HEK293 (cell line): ENCODE measurements at regions not wholly inside any gene's neighbourhood (a gene's known extent, or its start where the extent isn't known, plus 50 kb on each side); places are given as distances from the start of the nearest gene placed in this dataset.

Experiments
- CTCF ChIA-PET: fragments of 350-600 bp; formaldehyde crosslinking; extraction: SDS; loops from one replicate; lab custom pipeline; 2021; ENCODE audit warnings: antibody characterized with exemption; lab: Yijun Ruan, JAX
- POLR2A ChIA-PET: fragments of 300-600 bp; formaldehyde crosslinking; extraction: SDS; loops from one replicate; lab custom pipeline; 2020; ENCODE audit warnings: antibody characterized with exemption, inconsistent platforms; lab: Yijun Ruan, JAX
- H3K27ac ChIP-seq: fragments of 200-500 bp; sonication (Bioruptor generic); 2 replicates; pipeline ENCODE4 v1.5.1; 2014; ENCODE audit warnings: low read depth, low read length, control low read depth, inconsistent platforms; ENCODE audit errors: extremely low read depth
- H3K36me3 ChIP-seq, 2 experiments: fragments of 200-500 bp in 1 of 2; sonication (Bioruptor generic) in 1 of 2; 1 replicate in 1 of 2; 2 replicates in 1 of 2; pipeline ENCODE4 v1.5.1; 2014 to 2017; ENCODE audit warnings: inconsistent platforms in 2 of 2, low read length in 2 of 2; ENCODE audit not compliant: control insufficient read depth in 2 of 2, insufficient read depth in 1 of 2
- H3K4me1 ChIP-seq: fragments of 200-500 bp; sonication (Bioruptor generic); 2 replicates; pipeline ENCODE4 v1.5.1; 2014; ENCODE audit warnings: mild to moderate bottlenecking, low read length, inconsistent platforms; ENCODE audit not compliant: control insufficient read depth, insufficient read depth
- H3K4me3 ChIP-seq: 2 replicates; pipeline ENCODE4 v1.5.1; 2011; ENCODE audit warnings: low read depth, mild to moderate bottlenecking, control low read depth, low read length, moderate library complexity
- H3K9me3 ChIP-seq: fragments of 200-500 bp; sonication (Bioruptor generic); 2 replicates; pipeline ENCODE4 v1.5.1; 2014; ENCODE audit warnings: low read depth, low read length, inconsistent platforms; ENCODE audit not compliant: control insufficient read depth, insufficient read depth
- IKZF3 ChIP-seq: fragments of 450-650 bp; IDR thresholded peaks from 2 replicates; pipeline ENCODE4 v1.5.0; 2018; ENCODE audit warnings: missing biosample characterization, mild to moderate bottlenecking, missing genetic modification characterization, moderate library complexity
- KLF16 ChIP-seq: fragments of 450-650 bp; formaldehyde crosslinking; IDR thresholded peaks from 2 replicates; pipeline ENCODE4 v1.5.1; 2017; ENCODE audit warnings: missing biosample characterization, missing genetic modification characterization
- MEIS1 ChIP-seq: sonication (generic); formaldehyde crosslinking; IDR thresholded peaks from 2 replicates; pipeline ENCODE4 v1.8.1; 2022; ENCODE audit warnings: missing genetic modification reagents, mild to moderate bottlenecking, borderline replicate concordance
- REPIN1 ChIP-seq: fragments of 450-650 bp; formaldehyde crosslinking; IDR thresholded peaks from 2 replicates; pipeline ENCODE4 v1.5.1; 2017; ENCODE audit warnings: missing biosample characterization, missing genetic modification characterization, low read depth
- SP7 ChIP-seq: fragments of 450-650 bp; formaldehyde crosslinking; IDR thresholded peaks from 2 replicates; pipeline ENCODE4 v1.5.1; 2016; ENCODE audit warnings: missing biosample characterization, missing genetic modification characterization
- YY2 ChIP-seq: fragments of 450-650 bp; formaldehyde crosslinking; IDR thresholded peaks from 2 replicates; pipeline ENCODE4 v1.5.1; 2016; ENCODE audit warnings: missing biosample characterization, missing genetic modification characterization
- ZBTB44 ChIP-seq: fragments of 450-650 bp; IDR thresholded peaks from 2 replicates; pipeline ENCODE4 v1.5.1; 2018; ENCODE audit warnings: missing biosample characterization, mild to moderate bottlenecking, missing genetic modification characterization
- ZNF24 ChIP-seq: fragments of 450-650 bp; formaldehyde crosslinking; IDR thresholded peaks from 2 replicates; pipeline ENCODE4 v1.5.1; 2016; ENCODE audit warnings: missing biosample characterization, missing genetic modification characterization
- ZNF266 ChIP-seq: fragments of 450-650 bp; formaldehyde crosslinking; IDR thresholded peaks from 2 replicates; pipeline ENCODE4 v1.5.1; 2016; ENCODE audit warnings: missing biosample characterization, missing genetic modification characterization, low read depth
- ZNF302 ChIP-seq: fragments of 450-650 bp; formaldehyde crosslinking; IDR thresholded peaks from 2 replicates; pipeline ENCODE4 v1.5.1; 2016; ENCODE audit warnings: missing biosample characterization, missing genetic modification characterization, low read depth
- ZNF404 ChIP-seq: fragments of 450-650 bp; formaldehyde crosslinking; IDR thresholded peaks from 2 replicates; pipeline ENCODE4 v1.5.1; 2017; ENCODE audit warnings: missing biosample characterization, missing genetic modification characterization
- ZNF426 ChIP-seq: fragments of 450-650 bp; formaldehyde crosslinking; IDR thresholded peaks from 2 replicates; pipeline ENCODE4 v1.5.1; 2017; ENCODE audit warnings: missing biosample characterization, missing genetic modification characterization, mild to moderate bottlenecking, inconsistent platforms, moderate library complexity
- ZNF624 ChIP-seq: fragments of 450-650 bp; formaldehyde crosslinking; IDR thresholded peaks from 2 replicates; pipeline ENCODE4 v1.5.1; 2017; ENCODE audit warnings: missing biosample characterization, missing genetic modification characterization
- ZNF645 ChIP-seq: fragments of 450-650 bp; formaldehyde crosslinking; IDR thresholded peaks from 2 replicates; pipeline ENCODE4; 2016; ENCODE audit warnings: missing biosample characterization, missing genetic modification characterization
- ZNF664 ChIP-seq: fragments of 450-650 bp; formaldehyde crosslinking; IDR thresholded peaks from 2 replicates; pipeline ENCODE4 v1.5.1; 2016; ENCODE audit warnings: missing biosample characterization, missing genetic modification characterization
- ZNF768 ChIP-seq: fragments of 450-650 bp; formaldehyde crosslinking; IDR thresholded peaks from 2 replicates; pipeline ENCODE4 v1.5.1; 2018; ENCODE audit warnings: missing biosample characterization, mild to moderate bottlenecking, missing genetic modification characterization
- ZNF785 ChIP-seq: fragments of 450-650 bp; formaldehyde crosslinking; IDR thresholded peaks from 2 replicates; pipeline ENCODE4 v1.5.1; 2016; ENCODE audit warnings: missing biosample characterization, missing genetic modification characterization
- TF ChIP-seq, protein P1 (sequence below): fragments of 450-650 bp; formaldehyde crosslinking; IDR thresholded peaks from 2 replicates; pipeline ENCODE4 v1.5.0; 2017; ENCODE audit warnings: missing biosample characterization, missing genetic modification characterization, borderline replicate concordance
- TF ChIP-seq, protein P2 (sequence below): fragments of 450-650 bp; formaldehyde crosslinking; conservative IDR thresholded peaks from 2 replicates; pipeline ENCODE4 v1.5.1; 2016; ENCODE audit warnings: low read depth, missing biosample characterization, missing genetic modification characterization
- TF ChIP-seq, protein P3 (sequence below): fragments of 450-650 bp; formaldehyde crosslinking; IDR thresholded peaks from 2 replicates; pipeline ENCODE4 v1.5.1; 2016; ENCODE audit warnings: missing biosample characterization, missing genetic modification characterization
- TF ChIP-seq, protein P4 (sequence below): fragments of 450-650 bp; formaldehyde crosslinking; IDR thresholded peaks from 2 replicates; pipeline ENCODE4 v1.5.1; 2016; ENCODE audit warnings: missing biosample characterization, missing genetic modification characterization

- no peak for TF ChIP-seq ZNF785 (tag by site-specific recombination)
- TF ChIP-seq MEIS1 (CRISPR knock-in tag), result no peak
- no peak for TF ChIP-seq SP7 (tag by site-specific recombination)
- TF ChIP-seq ZBTB44 (tag by site-specific recombination), result no peak
These were observed 106.4 kb downstream of the IRX5 start (continued) for GRCh38 chr16:55037046-55037445.

GRCh38 chr16:55037966-55038365 lies 107.3 kb downstream of the IRX5 start:
- H3K4me3 ChIP-seq, result no peak overlapping the region
- H3K4me1 ChIP-seq, result no peaks in the 10 kb centered on the region
- CTCF ChIA-PET, result no interaction called here
- no peak overlapping the region for H3K27ac ChIP-seq
- no peaks in the 10 kb centered on the region for H3K9me3 ChIP-seq
- TF ChIP-seq ZNF624 (tag by site-specific recombination) (no peak), ZNF645 (tag by site-specific recombination) (no peak), ZNF266 (no peak), KLF16 (tag by site-specific recombination) (no peak), ZNF24 (tag by site-specific recombination) (no peak), YY2 (tag by site-specific recombination) (no peak), ZNF302 (tag by site-specific recombination) (no peak), ZNF426 (tag by site-specific recombination) (no peak), ZNF664 (no peak), ZNF768 (tag by site-specific recombination) (no peak), REPIN1 (tag by site-specific recombination) (no peak), IKZF3 (tag by site-specific recombination) (no peak), ZNF404 (tag by site-specific recombination) (no peak)
- TF ChIP-seq, protein P1, sequence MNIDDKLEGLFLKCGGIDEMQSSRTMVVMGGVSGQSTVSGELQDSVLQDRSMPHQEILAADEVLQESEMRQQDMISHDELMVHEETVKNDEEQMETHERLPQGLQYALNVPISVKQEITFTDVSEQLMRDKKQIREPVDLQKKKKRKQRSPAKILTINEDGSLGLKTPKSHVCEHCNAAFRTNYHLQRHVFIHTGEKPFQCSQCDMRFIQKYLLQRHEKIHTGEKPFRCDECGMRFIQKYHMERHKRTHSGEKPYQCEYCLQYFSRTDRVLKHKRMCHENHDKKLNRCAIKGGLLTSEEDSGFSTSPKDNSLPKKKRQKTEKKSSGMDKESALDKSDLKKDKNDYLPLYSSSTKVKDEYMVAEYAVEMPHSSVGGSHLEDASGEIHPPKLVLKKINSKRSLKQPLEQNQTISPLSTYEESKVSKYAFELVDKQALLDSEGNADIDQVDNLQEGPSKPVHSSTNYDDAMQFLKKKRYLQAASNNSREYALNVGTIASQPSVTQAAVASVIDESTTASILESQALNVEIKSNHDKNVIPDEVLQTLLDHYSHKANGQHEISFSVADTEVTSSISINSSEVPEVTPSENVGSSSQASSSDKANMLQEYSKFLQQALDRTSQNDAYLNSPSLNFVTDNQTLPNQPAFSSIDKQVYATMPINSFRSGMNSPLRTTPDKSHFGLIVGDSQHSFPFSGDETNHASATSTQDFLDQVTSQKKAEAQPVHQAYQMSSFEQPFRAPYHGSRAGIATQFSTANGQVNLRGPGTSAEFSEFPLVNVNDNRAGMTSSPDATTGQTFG (tag by site-specific recombination), result no peak
- TF ChIP-seq, protein P2, sequence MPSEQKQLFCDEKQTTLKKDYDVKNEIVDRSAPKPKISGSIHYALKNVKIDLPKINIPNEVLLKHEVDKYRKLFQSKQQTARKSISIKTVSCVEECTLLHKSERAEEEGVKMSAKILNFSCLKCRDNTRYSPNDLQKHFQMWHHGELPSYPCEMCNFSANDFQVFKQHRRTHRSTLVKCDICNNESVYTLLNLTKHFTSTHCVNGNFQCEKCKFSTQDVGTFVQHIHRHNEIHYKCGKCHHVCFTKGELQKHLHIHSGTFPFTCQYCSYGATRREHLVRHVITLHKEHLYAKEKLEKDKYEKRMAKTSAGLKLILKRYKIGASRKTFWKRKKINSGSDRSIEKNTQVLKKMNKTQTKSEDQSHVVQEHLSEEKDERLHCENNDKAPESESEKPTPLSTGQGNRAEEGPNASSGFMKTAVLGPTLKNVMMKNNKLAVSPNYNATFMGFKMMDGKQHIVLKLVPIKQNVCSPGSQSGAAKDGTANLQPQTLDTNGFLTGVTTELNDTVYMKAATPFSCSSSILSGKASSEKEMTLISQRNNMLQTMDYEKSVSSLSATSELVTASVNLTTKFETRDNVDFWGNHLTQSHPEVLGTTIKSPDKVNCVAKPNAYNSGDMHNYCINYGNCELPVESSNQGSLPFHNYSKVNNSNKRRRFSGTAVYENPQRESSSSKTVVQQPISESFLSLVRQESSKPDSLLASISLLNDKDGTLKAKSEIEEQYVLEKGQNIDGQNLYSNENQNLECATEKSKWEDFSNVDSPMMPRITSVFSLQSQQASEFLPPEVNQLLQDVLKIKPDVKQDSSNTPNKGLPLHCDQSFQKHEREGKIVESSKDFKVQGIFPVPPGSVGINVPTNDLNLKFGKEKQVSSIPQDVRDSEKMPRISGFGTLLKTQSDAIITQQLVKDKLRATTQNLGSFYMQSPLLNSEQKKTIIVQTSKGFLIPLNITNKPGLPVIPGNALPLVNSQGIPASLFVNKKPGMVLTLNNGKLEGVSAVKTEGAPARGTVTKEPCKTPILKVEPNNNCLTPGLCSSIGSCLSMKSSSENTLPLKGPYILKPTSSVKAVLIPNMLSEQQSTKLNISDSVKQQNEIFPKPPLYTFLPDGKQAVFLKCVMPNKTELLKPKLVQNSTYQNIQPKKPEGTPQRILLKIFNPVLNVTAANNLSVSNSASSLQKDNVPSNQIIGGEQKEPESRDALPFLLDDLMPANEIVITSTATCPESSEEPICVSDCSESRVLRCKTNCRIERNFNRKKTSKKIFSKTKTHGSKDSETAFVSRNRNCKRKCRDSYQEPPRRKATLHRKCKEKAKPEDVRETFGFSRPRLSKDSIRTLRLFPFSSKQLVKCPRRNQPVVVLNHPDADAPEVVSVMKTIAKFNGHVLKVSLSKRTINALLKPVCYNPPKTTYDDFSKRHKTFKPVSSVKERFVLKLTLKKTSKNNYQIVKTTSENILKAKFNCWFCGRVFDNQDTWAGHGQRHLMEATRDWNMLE (tag by site-specific recombination), result no peak
- TF ChIP-seq, protein P3, sequence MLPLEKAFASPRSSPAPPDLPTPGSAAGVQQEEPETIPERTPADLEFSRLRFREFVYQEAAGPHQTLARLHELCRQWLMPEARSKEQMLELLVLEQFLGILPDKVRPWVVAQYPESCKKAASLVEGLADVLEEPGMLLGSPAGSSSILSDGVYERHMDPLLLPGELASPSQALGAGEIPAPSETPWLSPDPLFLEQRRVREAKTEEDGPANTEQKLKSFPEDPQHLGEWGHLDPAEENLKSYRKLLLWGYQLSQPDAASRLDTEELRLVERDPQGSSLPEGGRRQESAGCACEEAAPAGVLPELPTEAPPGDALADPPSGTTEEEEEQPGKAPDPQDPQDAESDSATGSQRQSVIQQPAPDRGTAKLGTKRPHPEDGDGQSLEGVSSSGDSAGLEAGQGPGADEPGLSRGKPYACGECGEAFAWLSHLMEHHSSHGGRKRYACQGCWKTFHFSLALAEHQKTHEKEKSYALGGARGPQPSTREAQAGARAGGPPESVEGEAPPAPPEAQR (tag by site-specific recombination), result no peak
- TF ChIP-seq, protein P4, sequence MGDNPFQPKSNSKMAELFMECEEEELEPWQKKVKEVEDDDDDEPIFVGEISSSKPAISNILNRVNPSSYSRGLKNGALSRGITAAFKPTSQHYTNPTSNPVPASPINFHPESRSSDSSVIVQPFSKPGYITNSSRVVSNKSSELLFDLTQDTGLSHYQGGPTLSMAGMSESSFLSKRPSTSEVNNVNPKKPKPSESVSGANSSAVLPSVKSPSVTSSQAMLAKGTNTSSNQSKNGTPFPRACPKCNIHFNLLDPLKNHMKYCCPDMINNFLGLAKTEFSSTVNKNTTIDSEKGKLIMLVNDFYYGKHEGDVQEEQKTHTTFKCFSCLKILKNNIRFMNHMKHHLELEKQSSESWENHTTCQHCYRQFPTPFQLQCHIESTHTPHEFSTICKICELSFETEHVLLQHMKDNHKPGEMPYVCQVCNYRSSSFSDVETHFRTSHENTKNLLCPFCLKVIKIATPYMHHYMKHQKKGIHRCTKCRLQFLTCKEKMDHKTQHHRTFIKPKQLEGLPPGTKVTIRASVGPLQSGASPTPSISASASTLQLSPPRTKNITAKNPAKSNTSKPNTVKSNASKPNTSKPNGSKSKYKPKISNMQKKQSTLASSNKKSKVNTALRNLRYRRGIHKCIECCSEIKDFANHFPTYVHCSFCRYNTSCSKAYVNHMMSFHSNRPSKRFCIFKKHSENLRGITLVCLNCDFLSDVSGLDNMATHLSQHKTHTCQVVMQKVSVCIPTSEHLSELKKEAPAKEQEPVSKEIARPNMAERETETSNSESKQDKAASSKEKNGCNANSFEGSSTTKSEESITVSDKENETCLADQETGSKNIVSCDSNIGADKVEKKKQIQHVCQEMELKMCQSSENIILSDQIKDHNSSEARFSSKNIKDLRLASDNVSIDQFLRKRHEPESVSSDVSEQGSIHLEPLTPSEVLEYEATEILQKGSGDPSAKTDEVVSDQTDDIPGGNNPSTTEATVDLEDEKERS (tag by site-specific recombination), result no peak
- POLR2A ChIA-PET, result no interaction called here
- no peaks in the 10 kb centered on the region for H3K36me3 ChIP-seq
